HG02763 (cell line): ENCODE measurements at regions not wholly inside any gene's neighbourhood (a gene's known extent, or its start where the extent isn't known, plus 50 kb on each side); places are given as distances from the start of the nearest gene placed in this dataset.

Source experiments
- ATAC-seq: cut with Tn5 transposase; IDR thresholded peaks from one replicate; pipeline ENCODE4 v1.9.1; 2021; ENCODE audit warnings: mild to moderate bottlenecking, moderate library complexity; ENCODE audit not compliant: unreplicated experiment

GRCh38 chr16:47806309-47806847 is 345.2 kb downstream of the PHKB start:
- ATAC-seq: no peak

- ATAC-seq: no peak
These were observed 326.6 kb downstream of the PHKB start for GRCh38 chr16:47787696-47788095.

GRCh38 chr16:47781673-47782072 is 320.5 kb downstream of the PHKB start:
- ATAC-seq: no peak

GRCh38 chr16:47780213-47780875 is 319.2 kb downstream of the PHKB start:
- no peak for ATAC-seq

- ATAC-seq: no peak
These were observed 318.3 kb downstream of the PHKB start for GRCh38 chr16:47779201-47780016.

GRCh38 chr16:47778106-47778801 is 317.1 kb downstream of the PHKB start:
- ATAC-seq: no peak

GRCh38 chr16:47777220-47777619 is 316.1 kb downstream of the PHKB start:
- ATAC-seq: no peak

- ATAC-seq: no peak
These were observed 313.5 kb downstream of the PHKB start for GRCh38 chr16:47774661-47775060.

GRCh38 chr16:47753659-47754058 is 292.5 kb downstream of the PHKB start:
- no peak for ATAC-seq
